ENCODE measurements at regions not wholly inside any gene's neighbourhood (a gene's known extent, or its start where the extent isn't known, plus 50 kb on each side); places are given as distances from the start of the nearest gene placed in this dataset.
"Not testable (repeated sequence)": the region's sequence is repeated elsewhere in the genome, so short reads cannot be mapped to it uniquely, and the experiment has no call there.

GRCh38 chr17:15832921-15833480 lies 100.9 kb downstream of the TBC1D26 start:
- H3K79me2 ChIP-seq (ENCODE audit: insufficient read depth, low read length); RAD21 ChIA-PET (ENCODE audit: low non-redundant PET in 1 of 2, low total read pairs in 2 of 2, uncharacterized antibody in 2 of 2, unreplicated experiment in 2 of 2); H3K9me3 ChIP-seq (ENCODE audit: control insufficient read depth in 1 of 2, insufficient read depth in 1 of 2, low read depth in 1 of 2, low read length in 2 of 2); BruUV-seq (replicated peaks); H3K9me2 ChIP-seq (ENCODE audit: insufficient read depth); CTCF ChIA-PET; POLR2A ChIA-PET; DNase-seq (ENCODE audit: low read depth, low spot score); H3K9ac ChIP-seq (ENCODE audit: low read length); intact Hi-C loops (cut with micrococcal nuclease); H4K20me1 ChIP-seq (ENCODE audit: insufficient read depth); H2AFZ ChIP-seq (ENCODE audit: low read depth, low read length, poor library complexity, severe bottlenecking); H3K4me3 ChIP-seq (replicated peaks in 1 of 2; ENCODE audit: low read depth in 1 of 2, low read length in 2 of 2); H3K4me2 ChIP-seq (ENCODE audit: low read length); ATAC-seq; H3K27me3 ChIP-seq (ENCODE audit: insufficient read depth, low read length); H3K36me3 ChIP-seq (ENCODE audit: control insufficient read depth in 1 of 2, insufficient read depth in 2 of 2, low read length in 2 of 2); H3K27ac ChIP-seq (ENCODE audit: low read depth, low read length): not testable (repeated sequence)
- peaks cover 2 to 12% of the 10 kb centered on the region in 2 experiments; a peak in 1 of 4 replicates for H3K4me1 ChIP-seq (ENCODE audit: control insufficient read depth in 1 of 2, insufficient read depth in 2 of 2, low read length in 2 of 2)

GRCh38 chr17:15833890-15834289 lies 101.8 kb downstream of the TBC1D26 start:
- POLR2A ChIA-PET; ATAC-seq; DNase-seq (ENCODE audit: low read depth, low spot score); intact Hi-C loops (cut with micrococcal nuclease); H4K20me1 ChIP-seq (ENCODE audit: insufficient read depth); H3K79me2 ChIP-seq (ENCODE audit: insufficient read depth, low read length); H3K36me3 ChIP-seq (ENCODE audit: control insufficient read depth in 1 of 2, insufficient read depth in 2 of 2, low read length in 2 of 2); H2AFZ ChIP-seq (ENCODE audit: low read depth, low read length, poor library complexity, severe bottlenecking); H3K9ac ChIP-seq (ENCODE audit: low read length); H3K27ac ChIP-seq (ENCODE audit: low read depth, low read length); BruUV-seq (replicated peaks); H3K4me3 ChIP-seq (replicated peaks in 1 of 2; ENCODE audit: low read depth in 1 of 2, low read length in 2 of 2); CTCF ChIA-PET; H3K9me3 ChIP-seq (ENCODE audit: control insufficient read depth in 1 of 2, insufficient read depth in 1 of 2, low read depth in 1 of 2, low read length in 2 of 2); H3K27me3 ChIP-seq (ENCODE audit: insufficient read depth, low read length); H3K9me2 ChIP-seq (ENCODE audit: insufficient read depth); RAD21 ChIA-PET (ENCODE audit: low non-redundant PET in 1 of 2, low total read pairs in 2 of 2, uncharacterized antibody in 2 of 2, unreplicated experiment in 2 of 2); H3K4me2 ChIP-seq (ENCODE audit: low read length): not testable (repeated sequence)
- peaks cover 2 to 12% of the 10 kb centered on the region in 2 experiments; a peak in 1 of 4 replicates for H3K4me1 ChIP-seq (ENCODE audit: control insufficient read depth in 1 of 2, insufficient read depth in 2 of 2, low read length in 2 of 2)

GRCh38 chr17:15835481-15835880 lies 103.4 kb downstream of the TBC1D26 start:
- H3K27ac ChIP-seq (ENCODE audit: low read depth, low read length); H3K36me3 ChIP-seq (ENCODE audit: control insufficient read depth in 1 of 2, insufficient read depth in 2 of 2, low read length in 2 of 2); H3K4me1 ChIP-seq (ENCODE audit: control insufficient read depth in 1 of 2, insufficient read depth in 2 of 2, low read length in 2 of 2); H3K4me3 ChIP-seq (replicated peaks in 1 of 2; ENCODE audit: low read depth in 1 of 2, low read length in 2 of 2); H2AFZ ChIP-seq (ENCODE audit: low read depth, low read length, poor library complexity, severe bottlenecking); H3K79me2 ChIP-seq (ENCODE audit: insufficient read depth, low read length); H3K9me2 ChIP-seq (ENCODE audit: insufficient read depth); H3K4me2 ChIP-seq (ENCODE audit: low read length); H3K9ac ChIP-seq (ENCODE audit: low read length); H3K9me3 ChIP-seq (ENCODE audit: control insufficient read depth in 1 of 2, insufficient read depth in 1 of 2, low read depth in 1 of 2, low read length in 2 of 2); ATAC-seq; CTCF ChIA-PET; DNase-seq (ENCODE audit: low read depth, low spot score); H4K20me1 ChIP-seq (ENCODE audit: insufficient read depth); RAD21 ChIA-PET (ENCODE audit: low non-redundant PET in 1 of 2, low total read pairs in 2 of 2, uncharacterized antibody in 2 of 2, unreplicated experiment in 2 of 2); POLR2A ChIA-PET; BruUV-seq (replicated peaks); intact Hi-C loops (cut with micrococcal nuclease); H3K27me3 ChIP-seq (ENCODE audit: insufficient read depth, low read length): not testable (repeated sequence)

GRCh38 chr17:15836249-15836982 lies 104.3 kb downstream of the TBC1D26 start:
- H3K27ac ChIP-seq (ENCODE audit: low read depth, low read length); intact Hi-C loops (cut with micrococcal nuclease); H3K79me2 ChIP-seq (ENCODE audit: insufficient read depth, low read length); ATAC-seq; H3K4me2 ChIP-seq (ENCODE audit: low read length); POLR2A ChIA-PET; BruUV-seq (replicated peaks); H4K20me1 ChIP-seq (ENCODE audit: insufficient read depth); CTCF ChIA-PET; DNase-seq (ENCODE audit: low read depth, low spot score); H3K4me3 ChIP-seq (replicated peaks in 1 of 2; ENCODE audit: low read depth in 1 of 2, low read length in 2 of 2); RAD21 ChIA-PET (ENCODE audit: low non-redundant PET in 1 of 2, low total read pairs in 2 of 2, uncharacterized antibody in 2 of 2, unreplicated experiment in 2 of 2); H3K36me3 ChIP-seq (ENCODE audit: control insufficient read depth in 1 of 2, insufficient read depth in 2 of 2, low read length in 2 of 2); H3K9me3 ChIP-seq (ENCODE audit: control insufficient read depth in 1 of 2, insufficient read depth in 1 of 2, low read depth in 1 of 2, low read length in 2 of 2); H3K9me2 ChIP-seq (ENCODE audit: insufficient read depth); H3K9ac ChIP-seq (ENCODE audit: low read length); H3K27me3 ChIP-seq (ENCODE audit: insufficient read depth, low read length); H2AFZ ChIP-seq (ENCODE audit: low read depth, low read length, poor library complexity, severe bottlenecking); H3K4me1 ChIP-seq (ENCODE audit: control insufficient read depth in 1 of 2, insufficient read depth in 2 of 2, low read length in 2 of 2): not testable (repeated sequence)

Measured in HCT116 (cell line).